ENCODE measurements at regions not wholly inside any gene's neighbourhood (a gene's known extent, or its start where the extent isn't known, plus 50 kb on each side); places are given as distances from the start of the nearest gene placed in this dataset.

GRCh38 chr2:14401873-14402272, 230.6 kb upstream of the LRATD1 start (continued):
- TF ChIP-seq, protein P1, sequence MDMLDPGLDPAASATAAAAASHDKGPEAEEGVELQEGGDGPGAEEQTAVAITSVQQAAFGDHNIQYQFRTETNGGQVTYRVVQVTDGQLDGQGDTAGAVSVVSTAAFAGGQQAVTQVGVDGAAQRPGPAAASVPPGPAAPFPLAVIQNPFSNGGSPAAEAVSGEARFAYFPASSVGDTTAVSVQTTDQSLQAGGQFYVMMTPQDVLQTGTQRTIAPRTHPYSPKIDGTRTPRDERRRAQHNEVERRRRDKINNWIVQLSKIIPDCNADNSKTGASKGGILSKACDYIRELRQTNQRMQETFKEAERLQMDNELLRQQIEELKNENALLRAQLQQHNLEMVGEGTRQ (IDR thresholded peaks at IDR 0.05; ENCODE audit: low read depth, low read length): no peak
- TF ChIP-seq, protein P1 (CRISPR knock-in tag; IDR thresholded peaks at IDR 0.05; ENCODE audit: borderline replicate concordance): no peak
- TF ChIP-seq HDAC2 (CRISPR knock-in tag; IDR thresholded peaks at IDR 0.05): no peak
- TF ChIP-seq, protein P2, sequence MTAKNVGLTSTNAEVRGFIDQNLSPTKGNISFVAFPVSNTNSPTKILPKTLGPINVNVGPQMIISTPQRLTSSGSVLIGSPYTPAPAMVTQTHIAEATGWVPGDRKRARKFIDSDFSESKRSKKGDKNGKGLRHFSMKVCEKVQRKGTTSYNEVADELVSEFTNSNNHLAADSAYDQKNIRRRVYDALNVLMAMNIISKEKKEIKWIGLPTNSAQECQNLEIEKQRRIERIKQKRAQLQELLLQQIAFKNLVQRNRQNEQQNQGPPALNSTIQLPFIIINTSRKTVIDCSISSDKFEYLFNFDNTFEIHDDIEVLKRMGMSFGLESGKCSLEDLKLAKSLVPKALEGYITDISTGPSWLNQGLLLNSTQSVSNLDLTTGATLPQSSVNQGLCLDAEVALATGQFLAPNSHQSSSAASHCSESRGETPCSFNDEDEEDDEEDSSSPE (CRISPR knock-in tag; IDR thresholded peaks at IDR 0.05): no peak
- no peak for TF ChIP-seq MIER2 (CRISPR knock-in tag; IDR thresholded peaks at IDR 0.05)
- no peak for TF ChIP-seq FOXA1 (IDR thresholded peaks at IDR 0.05)
- no peak for TF ChIP-seq FOXA1 (CRISPR knock-in tag; IDR thresholded peaks at IDR 0.05)
- no peak for TF ChIP-seq ZNF775 (CRISPR knock-in tag; IDR thresholded peaks at IDR 0.05; ENCODE audit: borderline replicate concordance)
- no peak for TF ChIP-seq ZNF83 (CRISPR knock-in tag; IDR thresholded peaks at IDR 0.05; ENCODE audit: borderline replicate concordance)
- TF ChIP-seq NCOA1 (CRISPR knock-in tag; IDR thresholded peaks at IDR 0.05): no peak
- TF ChIP-seq HOXA7 (CRISPR knock-in tag; IDR thresholded peaks at IDR 0.05): no peak
- no peak for TF ChIP-seq ZNF20 (CRISPR knock-in tag; IDR thresholded peaks at IDR 0.05)

- no peak overlapping the region for H3K4me3 ChIP-seq (replicated peaks in 1 of 3; ENCODE audit: insufficient read depth in 1 of 3, low read depth in 2 of 3, low read length in 3 of 3)
- H4K20me1 ChIP-seq (ENCODE audit: insufficient read depth, low read length): no peaks in the 10 kb centered on the region
- H3K9me3 ChIP-seq (ENCODE audit: low read length): peaks cover 73% of the 10 kb centered on the region
- no peak for ATAC-seq
- ChIA-PET POLR2A (no interaction called here), CTCF (ENCODE audit: low intra/inter-chr PET ratio, low total read pairs) (no interaction called here)
- H3K27ac ChIP-seq (ENCODE audit: extremely low read length, insufficient read depth, low read length): no peak overlapping the region
- intact Hi-C loops (cut with micrococcal nuclease; ENCODE audit: unreplicated experiment) (no loop called here), in situ Hi-C loops (cut with HindIII; ENCODE audit: extremely low pct_ligation_motif_present, low pct_unique_long_range_greater_than_20kb) (no loop called here)
- WGBS (ENCODE audit: low lambda C conversion rate): 5% methylated on average over 3 of the region's 3 CpGs
- no peak overlapping the region for H3K9ac ChIP-seq (ENCODE audit: insufficient read depth, low read depth, low read length)
- no peaks in the 10 kb centered on the region for H3K4me1 ChIP-seq (ENCODE audit: insufficient read depth, low read length)
- H2AFZ ChIP-seq (ENCODE audit: low read length): no peak overlapping the region
- no peak for DNase-seq (ENCODE audit: low spot score)
- H3K27me3 ChIP-seq (ENCODE audit: control insufficient read depth in 1 of 2, insufficient read depth in 2 of 2, low read length in 2 of 2): no peaks in the 10 kb centered on the region
- H3K4me2 ChIP-seq (ENCODE audit: low read depth, low read length): no peak overlapping the region
- no peaks in the 10 kb centered on the region for H3K79me2 ChIP-seq (ENCODE audit: insufficient read depth, low read length)
- no peaks in the 10 kb centered on the region for H3K36me3 ChIP-seq (replicated peaks in 1 of 2; ENCODE audit: control insufficient read depth in 1 of 2, insufficient read depth in 2 of 2, low read length in 2 of 2)
- no TSS peak for BruUV-seq (replicated peaks)
- FAIRE-seq: no peak
- TF ChIP-seq SATB2 (CRISPR knock-in tag; IDR thresholded peaks at IDR 0.05) (no peak), ZNF282 (IDR thresholded peaks at IDR 0.05; ENCODE audit: partially characterized antibody) (no peak), YY1 (IDR thresholded peaks at IDR 0.05; ENCODE audit: insufficient read depth, insufficient replicate concordance, low read depth, low read length) (no peak), RBFOX2 (IDR thresholded peaks at IDR 0.05; ENCODE audit: low read depth, low read length) (no peak), ZNF543 (CRISPR knock-in tag; IDR thresholded peaks at IDR 0.05) (no peak), MXD4 (CRISPR knock-in tag; IDR thresholded peaks at IDR 0.05) (no peak), MTA3 (CRISPR knock-in tag; IDR thresholded peaks at IDR 0.05) (no peak), NFE2L2 (IDR thresholded peaks at IDR 0.05; ENCODE audit: low read length) (no peak), ARNTL (CRISPR knock-in tag; IDR thresholded peaks at IDR 0.05) (no peak), SAFB2 (CRISPR knock-in tag; IDR thresholded peaks at IDR 0.05; ENCODE audit: borderline replicate concordance, low read depth) (no peak), PATZ1 (CRISPR knock-in tag; IDR thresholded peaks at IDR 0.05) (no peak)
These were observed 223.8 kb upstream of the LRATD1 start for GRCh38 chr2:14408695-14409094.

Data from HepG2 (cell line).